Thyroid gland (tissue), 4 donors: ENCODE measurements at regions not wholly inside any gene's neighbourhood (a gene's known extent, or its start where the extent isn't known, plus 50 kb on each side); places are given as distances from the start of the nearest gene placed in this dataset.
A peak's percentile ranks its signal among the peaks of the same experiment; 100 is the strongest.

Source experiments
- DNase-seq, 2 donors: peaks; one replicate each; pipeline ENCODE4 v3.0.0-alpha.2; 2019
- H3K27ac ChIP-seq, 3 donors: fragments of 200-600 bp; sonication (generic); 1 replicate in 2 of 3; 2 replicates in 1 of 3; pipeline ENCODE4 v1.5.1; 2016 to 2019; ENCODE audit warnings: mild to moderate bottlenecking in 1 of 3, moderate library complexity in 1 of 3
- H3K27me3 ChIP-seq: fragments of 200-600 bp; sonication (generic); one replicate; pipeline ENCODE4 v1.5.1; 2019
- H3K36me3 ChIP-seq, 2 donors: fragments of 200-600 bp; sonication (generic); one replicate each; pipeline ENCODE4 v1.5.1; 2016 to 2019
- H3K4me1 ChIP-seq, 2 donors: fragments of 200-600 bp; sonication (generic); one replicate each; pipeline ENCODE4 v1.5.1; 2017 to 2019
- H3K4me3 ChIP-seq, 3 donors: fragments of 200-600 bp; sonication (generic); replicated peaks in 1 of 3; 1 replicate in 2 of 3; 2 replicates in 1 of 3; pipeline ENCODE4 v1.5.1; 2016; ENCODE audit warnings: mild to moderate bottlenecking in 1 of 3
- H3K9me3 ChIP-seq: fragments of 200-600 bp; sonication (generic); one replicate; pipeline ENCODE4 v1.5.1; 2017
- POLR2A ChIP-seq, 2 donors: fragments of 450-650 bp; IDR thresholded peaks; one replicate each; pipeline ENCODE4 v1.6.1; 2017; ENCODE audit warnings: antibody characterized with exemption in 2 of 2, mild to moderate bottlenecking in 2 of 2, moderate library complexity in 1 of 2
- WGBS, 2 donors: methylation state at CpG; one replicate each; pipeline ENCODE4 v1.1.5; 2017; 5-methylcytosine and 5-hydroxymethylcytosine counted together
- intact Hi-C: fragments of 100-400 bp; cut with DNase I; formaldehyde crosslinking; loops from one replicate; pipeline ENCODE4 v1.15.1; 2023
- TF ChIP-seq, protein P1 (sequence below), 6 experiments: fragments of 200-600 bp in 3 of 6; fragments of 450-650 bp in 3 of 6; sonication (generic) in 3 of 6; IDR thresholded peaks; one replicate each; pipeline ENCODE4 v1.5.1; 2016 to 2019; ENCODE audit warnings: antibody characterized with exemption in 6 of 6, mild to moderate bottlenecking in 2 of 6, inconsistent platforms in 1 of 6, moderate library complexity in 1 of 6

DNA sequence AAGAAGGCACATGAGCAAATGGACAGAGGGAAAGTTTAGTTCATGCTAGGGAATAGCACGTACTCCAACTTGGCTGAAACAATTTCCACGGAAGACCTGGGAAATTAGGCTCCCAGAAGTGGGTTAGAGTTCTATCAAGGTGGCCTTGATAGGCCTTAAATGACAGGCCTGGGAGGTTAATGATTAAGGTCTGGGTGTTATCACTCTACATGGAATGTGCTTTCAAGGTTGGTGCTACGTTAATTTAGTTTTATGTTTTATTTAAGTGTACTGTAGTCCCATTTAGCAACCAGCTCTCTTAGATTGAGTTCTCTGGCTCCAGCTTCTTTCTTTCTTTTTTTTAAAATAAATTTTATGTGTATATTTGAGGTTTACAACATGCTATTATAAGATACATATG, 121.4 kb upstream of the MEF2C start:
- WGBS, 2 donors, result 95 to 96% methylated on average over 3 of the region's 3 CpGs
- Histone ChIP-seq H3K36me3 (no peaks in the 10 kb centered on the region), H3K4me1 (no peaks in the 10 kb centered on the region), H3K9me3 (no peaks in the 10 kb centered on the region), H3K27ac (no peak overlapping the region), H3K4me3 (no peak overlapping the region), H3K27me3 (no peaks in the 10 kb centered on the region)
- TF ChIP-seq, protein P1, sequence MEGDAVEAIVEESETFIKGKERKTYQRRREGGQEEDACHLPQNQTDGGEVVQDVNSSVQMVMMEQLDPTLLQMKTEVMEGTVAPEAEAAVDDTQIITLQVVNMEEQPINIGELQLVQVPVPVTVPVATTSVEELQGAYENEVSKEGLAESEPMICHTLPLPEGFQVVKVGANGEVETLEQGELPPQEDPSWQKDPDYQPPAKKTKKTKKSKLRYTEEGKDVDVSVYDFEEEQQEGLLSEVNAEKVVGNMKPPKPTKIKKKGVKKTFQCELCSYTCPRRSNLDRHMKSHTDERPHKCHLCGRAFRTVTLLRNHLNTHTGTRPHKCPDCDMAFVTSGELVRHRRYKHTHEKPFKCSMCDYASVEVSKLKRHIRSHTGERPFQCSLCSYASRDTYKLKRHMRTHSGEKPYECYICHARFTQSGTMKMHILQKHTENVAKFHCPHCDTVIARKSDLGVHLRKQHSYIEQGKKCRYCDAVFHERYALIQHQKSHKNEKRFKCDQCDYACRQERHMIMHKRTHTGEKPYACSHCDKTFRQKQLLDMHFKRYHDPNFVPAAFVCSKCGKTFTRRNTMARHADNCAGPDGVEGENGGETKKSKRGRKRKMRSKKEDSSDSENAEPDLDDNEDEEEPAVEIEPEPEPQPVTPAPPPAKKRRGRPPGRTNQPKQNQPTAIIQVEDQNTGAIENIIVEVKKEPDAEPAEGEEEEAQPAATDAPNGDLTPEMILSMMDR (IDR thresholded peaks at IDR 0.05), result no peak
- no peak for TF ChIP-seq POLR2A (IDR thresholded peaks at IDR 0.05)
- DNase-seq, result no peak
- intact Hi-C loops, result no loop called here

DNA sequence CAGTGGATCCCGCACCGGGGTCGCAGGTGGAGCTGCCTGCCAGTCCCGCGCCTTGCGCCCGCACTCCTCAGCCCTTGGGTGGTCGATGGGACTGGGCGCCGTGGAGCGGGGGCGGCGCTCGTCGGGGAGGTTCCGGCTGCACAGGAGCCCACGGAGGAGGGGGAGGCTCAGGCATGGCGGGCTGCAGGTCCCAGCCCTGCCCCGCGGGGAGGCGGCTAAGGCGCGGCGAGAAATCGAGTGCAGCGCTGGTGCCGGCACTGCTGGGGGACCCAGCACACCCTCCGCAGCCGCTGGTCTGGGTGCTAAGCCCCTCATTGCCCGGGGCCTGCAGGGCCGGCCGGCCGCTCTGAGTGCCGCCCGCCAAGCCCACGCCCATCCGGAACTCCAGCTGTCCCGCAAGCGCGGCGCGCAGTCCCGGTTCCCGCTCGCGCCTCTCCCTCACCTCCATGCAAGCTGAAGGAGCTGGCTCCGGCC, 120.6 kb upstream of the MEF2C start:
- intact Hi-C loops, result no loop called here
- DNase-seq, result no peak

DNA sequence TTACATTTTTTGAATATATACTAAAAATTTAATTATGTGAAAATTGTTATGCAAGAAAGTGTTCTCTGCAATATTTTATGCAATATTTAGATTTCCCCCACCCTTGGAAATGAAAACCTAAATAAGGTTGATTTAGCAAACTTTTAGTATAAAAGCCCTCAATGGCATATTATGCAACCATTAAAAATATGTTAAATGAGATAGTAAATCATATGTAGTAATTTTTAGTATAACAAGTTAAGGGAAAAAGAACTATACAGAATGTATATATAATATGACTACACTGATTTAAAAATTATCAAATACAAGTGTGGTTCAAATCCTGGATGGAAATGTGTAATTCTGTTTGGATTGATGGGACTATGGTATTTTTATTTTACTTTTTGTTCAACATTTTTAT, 116.9 kb upstream of the MEF2C start:
- Histone ChIP-seq H3K27me3 (no peaks in the 10 kb centered on the region), H3K36me3 (no peaks in the 10 kb centered on the region), H3K27ac (no peak overlapping the region), H3K4me3 (no peak overlapping the region), H3K4me1 (no peaks in the 10 kb centered on the region), H3K9me3 (no peaks in the 10 kb centered on the region)
- intact Hi-C loops, result no loop called here
- TF ChIP-seq, protein P1 (IDR thresholded peaks at IDR 0.05), result no peak
- TF ChIP-seq POLR2A (IDR thresholded peaks at IDR 0.05), result no peak
- DNase-seq, result no peak

More for the DNA sequence above, 120.6 kb upstream of the MEF2C start:
- no peak for TF ChIP-seq POLR2A (IDR thresholded peaks at IDR 0.05)
- TF ChIP-seq, protein P1 (IDR thresholded peaks at IDR 0.05), result no peak
- H3K4me3 ChIP-seq, result no peak overlapping the region
- H3K9me3 ChIP-seq, result no peaks in the 10 kb centered on the region
- H3K27me3 ChIP-seq, result no peaks in the 10 kb centered on the region
- no peak overlapping the region for H3K27ac ChIP-seq
- WGBS, 2 donors, result 94 to 97% methylated on average over 25 of the region's 47 CpGs
- H3K4me1 ChIP-seq, result no peaks in the 10 kb centered on the region
- H3K36me3 ChIP-seq, result no peaks in the 10 kb centered on the region

DNA sequence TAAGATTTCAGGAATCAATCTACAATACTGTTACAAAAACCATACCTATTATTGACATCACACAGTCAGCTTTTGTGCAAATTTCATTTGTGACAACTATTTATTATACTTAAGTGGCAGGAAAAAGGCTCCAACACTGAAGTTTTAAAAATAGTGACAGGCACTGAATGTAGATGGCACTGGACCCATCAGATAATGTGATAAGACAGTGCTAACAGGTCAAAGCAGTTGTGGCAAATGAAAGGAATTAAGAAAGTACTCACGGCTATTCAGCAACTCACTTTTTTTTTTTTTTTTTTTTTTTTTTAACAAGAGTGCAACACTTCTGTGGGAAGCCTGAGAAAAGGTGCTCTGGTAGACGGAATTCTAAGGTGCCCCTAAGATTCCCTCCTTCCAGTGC, 115.0 kb upstream of the MEF2C start:
- intact Hi-C loops, result no loop called here
- WGBS, 2 donors, result 67 to 77% methylated on average over 2 of the region's 2 CpGs

DNA sequence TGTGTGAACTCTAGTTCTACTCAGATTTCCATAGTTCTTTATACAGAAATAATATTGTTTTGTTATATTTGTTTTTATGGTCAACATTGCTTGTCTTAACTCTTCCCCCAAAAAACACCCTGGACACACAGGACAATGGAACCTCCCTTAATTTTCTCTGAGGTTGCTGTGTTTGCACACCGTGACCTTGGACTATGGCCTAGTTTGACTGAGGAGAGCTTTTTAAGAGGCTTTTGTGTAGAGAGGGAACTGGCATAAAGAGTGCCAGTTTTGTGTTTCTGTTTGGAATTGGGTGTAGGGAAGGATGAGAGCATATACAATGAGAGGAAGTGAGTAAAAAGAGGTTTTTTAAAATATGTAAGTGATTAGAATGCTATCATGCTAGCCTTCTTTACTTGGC, 101.1 kb upstream of the MEF2C start:
- H3K4me1 ChIP-seq, result peaks cover 6 to 11% of the 10 kb centered on the region in 2 donors
- TF ChIP-seq, protein P1 (IDR thresholded peaks at IDR 0.05), result no peak
- no peak for TF ChIP-seq POLR2A (IDR thresholded peaks at IDR 0.05)
- H3K27me3 ChIP-seq, result no peaks in the 10 kb centered on the region
- no peaks in the 10 kb centered on the region for H3K36me3 ChIP-seq
- no peaks in the 10 kb centered on the region for H3K9me3 ChIP-seq
- 33 to 42% methylated on average over 1 of the region's 1 CpG for WGBS, 2 donors
- H3K27ac ChIP-seq, result no peak overlapping the region
- intact Hi-C loops, result no loop called here
- DNase-seq, result peak; percentile 40 to 55
- H3K4me3 ChIP-seq, result no peak overlapping the region

More for the DNA sequence above, 115.0 kb upstream of the MEF2C start:
- H3K4me3 ChIP-seq, result no peak overlapping the region
- H3K36me3 ChIP-seq, result no peaks in the 10 kb centered on the region
- no peak for DNase-seq
- no peaks in the 10 kb centered on the region for H3K9me3 ChIP-seq
- no peak for TF ChIP-seq POLR2A (IDR thresholded peaks at IDR 0.05)
- TF ChIP-seq, protein P1 (IDR thresholded peaks at IDR 0.05), result no peak
- H3K4me1 ChIP-seq, result no peaks in the 10 kb centered on the region
- no peak overlapping the region for H3K27ac ChIP-seq
- no peaks in the 10 kb centered on the region for H3K27me3 ChIP-seq
